ENCODE measurements at regions not wholly inside any gene's neighbourhood (a gene's known extent, or its start where the extent isn't known, plus 50 kb on each side); places are given as distances from the start of the nearest gene placed in this dataset.
"Not testable (repeated sequence)": the region's sequence is repeated elsewhere in the genome, so short reads cannot be mapped to it uniquely, and the experiment has no call there.

DNA sequence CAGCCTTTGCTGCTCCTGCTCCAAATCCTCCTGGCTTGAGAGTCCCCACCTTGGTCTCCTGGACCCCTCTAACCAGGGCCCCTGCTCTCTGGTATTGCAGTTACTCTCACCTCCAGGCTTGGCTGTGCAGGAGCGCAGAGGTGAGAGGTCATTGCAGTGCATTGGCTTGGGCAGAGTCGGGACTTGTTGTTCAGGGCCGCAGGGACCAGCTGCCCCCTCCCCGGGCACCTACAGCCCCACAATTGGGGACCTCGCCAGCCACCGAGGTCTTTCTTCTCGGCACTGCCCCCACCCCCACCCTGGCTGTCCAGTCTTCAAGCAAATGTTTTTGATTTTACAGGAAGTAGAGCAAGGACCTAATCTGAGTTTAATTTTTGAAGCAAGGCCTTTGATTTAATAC, 65.5 kb upstream of the FGF3 start:
- no peak for DNase-seq

DNA sequence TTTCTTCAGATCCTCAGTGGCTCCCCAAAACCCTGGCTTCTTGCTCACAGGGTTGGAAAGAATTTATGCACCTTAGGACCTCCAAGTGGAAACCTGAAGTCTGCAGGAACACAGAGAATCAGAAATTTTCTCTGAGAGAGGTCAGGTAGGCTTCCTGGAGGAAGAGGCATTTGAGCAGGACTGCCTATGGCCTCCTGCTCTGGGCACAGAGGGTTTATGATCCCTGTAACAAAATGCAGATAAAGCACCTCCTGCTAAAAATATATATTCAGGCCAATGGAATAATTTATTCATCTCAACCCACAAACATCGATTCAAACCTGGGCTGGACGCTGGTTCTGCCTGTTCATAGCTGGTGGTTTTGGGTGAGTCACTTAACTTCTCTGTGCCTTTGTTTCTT, 68.1 kb upstream of the FGF3 start:
- DNase-seq = no peak

DNA sequence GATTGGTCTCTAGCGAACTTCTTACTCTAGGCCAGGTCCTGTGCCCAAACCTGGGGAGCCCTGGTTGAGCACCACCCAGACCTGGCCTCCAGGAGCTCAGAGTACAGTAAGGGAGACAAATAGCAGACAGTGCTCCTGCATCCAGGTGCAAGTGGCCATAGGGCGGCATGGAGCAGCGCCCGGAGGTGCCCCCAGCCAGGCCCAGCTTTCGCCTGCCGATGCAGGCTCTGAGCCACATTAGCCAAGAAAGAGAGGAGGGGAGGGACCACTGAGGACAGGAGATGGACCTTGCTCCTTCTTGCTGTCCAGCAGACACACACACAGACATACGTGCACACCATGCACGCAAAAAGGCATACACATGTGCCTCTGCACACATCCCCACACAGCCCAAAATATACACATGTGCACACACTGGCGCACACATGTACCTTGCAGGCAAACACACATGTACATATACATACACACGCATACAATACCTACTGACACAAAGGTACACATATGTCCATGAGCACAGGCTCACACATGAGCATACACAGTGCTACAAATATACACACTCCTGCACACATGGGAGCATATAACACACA, 68.7 kb upstream of the FGF3 start:
- no peak for DNase-seq

DNA sequence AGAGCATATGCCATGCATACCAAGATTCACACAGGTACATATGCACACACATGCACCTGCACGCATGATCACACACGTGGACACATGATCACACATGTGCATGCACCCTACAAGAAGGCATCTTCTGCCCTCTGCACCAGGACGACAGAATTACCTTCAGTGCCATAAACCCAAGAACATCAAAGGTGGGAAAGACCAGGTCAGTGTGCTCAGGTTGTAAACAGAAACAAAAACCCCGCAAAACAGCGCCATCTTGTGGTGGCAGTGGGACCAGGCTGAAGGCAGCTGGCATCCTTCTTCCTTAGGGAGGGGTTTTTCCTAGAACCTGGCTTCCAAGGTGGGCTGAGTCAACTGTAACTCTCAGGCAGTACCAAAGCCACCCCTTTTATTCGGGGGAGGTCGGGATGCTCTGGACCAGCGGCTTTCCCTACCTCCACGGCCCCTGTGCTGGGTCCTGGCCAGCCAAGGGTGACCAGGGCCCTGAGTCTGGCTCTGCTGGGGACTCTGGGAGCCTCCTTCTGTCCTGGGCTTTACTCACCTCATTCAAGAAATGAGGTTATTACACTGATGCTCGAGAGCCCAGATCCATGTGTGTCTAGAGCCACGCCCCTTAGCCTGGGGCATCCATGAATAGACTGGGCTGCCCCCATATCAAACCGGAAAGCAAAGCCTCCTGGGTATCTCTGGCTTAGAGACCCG, 69.4 kb upstream of the FGF3 start:
- peak; percentile 55 for DNase-seq

DNA sequence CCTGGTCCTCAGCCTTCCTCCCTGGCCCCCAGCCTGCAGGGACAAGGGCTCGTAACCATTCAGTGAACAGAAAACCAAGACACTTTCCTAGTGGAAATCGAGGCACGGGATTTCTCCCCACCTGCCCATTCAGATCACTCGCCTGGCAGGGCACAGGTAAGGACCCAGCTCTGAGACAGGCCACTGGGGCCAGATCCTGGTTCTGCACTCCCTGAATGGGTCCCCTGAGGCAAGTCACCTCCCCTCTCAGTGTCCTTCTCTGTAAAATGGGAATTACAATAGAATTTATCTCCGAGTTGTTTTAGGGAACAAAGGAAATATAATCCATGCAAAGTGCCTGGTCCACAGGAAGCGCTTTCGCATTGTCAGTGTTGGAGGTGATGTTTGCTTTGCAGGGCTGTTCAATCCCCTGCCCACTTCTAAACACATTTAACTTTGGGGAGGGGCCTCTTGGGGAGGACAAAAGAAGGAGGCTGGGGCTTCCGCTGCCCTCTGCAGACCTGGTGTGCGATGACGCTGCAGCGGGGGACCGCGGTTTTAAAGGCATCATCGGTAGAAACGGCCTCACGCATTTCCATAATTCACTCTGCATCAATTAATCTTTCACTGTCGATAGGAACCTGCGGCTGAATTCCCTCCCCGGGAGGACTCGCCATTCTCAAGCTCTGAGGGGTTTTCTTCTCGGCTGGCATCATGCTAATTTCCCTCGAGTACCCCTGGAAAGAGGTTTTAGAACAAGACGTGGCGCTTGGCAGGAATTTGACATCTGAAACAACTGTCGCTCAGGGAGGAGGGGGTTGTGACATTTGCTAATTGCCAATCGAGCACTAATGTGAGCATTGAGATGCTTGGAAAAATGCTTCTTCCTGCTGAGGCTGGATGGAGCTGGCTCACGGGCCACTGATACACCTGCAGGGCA, 70.4 kb upstream of the FGF3 start:
- no peak for DNase-seq

DNA sequence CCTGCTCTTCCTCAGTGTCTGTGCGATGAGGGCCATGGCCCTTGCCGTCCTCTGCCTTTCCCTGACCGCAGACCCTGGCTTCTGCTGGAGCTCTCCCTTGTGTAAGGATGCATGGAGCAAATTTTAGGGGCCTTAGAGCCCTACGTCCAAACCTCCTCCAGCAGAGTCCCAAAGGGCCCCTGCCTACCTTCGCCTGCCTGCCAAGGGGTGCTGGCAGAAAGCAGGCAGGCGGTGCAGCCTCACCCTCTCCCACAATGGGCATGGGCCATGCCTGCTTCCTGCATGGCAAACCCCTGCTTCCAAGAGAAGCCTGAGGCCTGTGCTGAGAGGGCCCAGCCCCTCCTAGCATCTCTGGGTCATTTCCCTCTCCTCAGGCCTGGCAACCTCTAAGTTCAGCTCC, 71.3 kb upstream of the FGF3 start:
- no peak for DNase-seq

DNA sequence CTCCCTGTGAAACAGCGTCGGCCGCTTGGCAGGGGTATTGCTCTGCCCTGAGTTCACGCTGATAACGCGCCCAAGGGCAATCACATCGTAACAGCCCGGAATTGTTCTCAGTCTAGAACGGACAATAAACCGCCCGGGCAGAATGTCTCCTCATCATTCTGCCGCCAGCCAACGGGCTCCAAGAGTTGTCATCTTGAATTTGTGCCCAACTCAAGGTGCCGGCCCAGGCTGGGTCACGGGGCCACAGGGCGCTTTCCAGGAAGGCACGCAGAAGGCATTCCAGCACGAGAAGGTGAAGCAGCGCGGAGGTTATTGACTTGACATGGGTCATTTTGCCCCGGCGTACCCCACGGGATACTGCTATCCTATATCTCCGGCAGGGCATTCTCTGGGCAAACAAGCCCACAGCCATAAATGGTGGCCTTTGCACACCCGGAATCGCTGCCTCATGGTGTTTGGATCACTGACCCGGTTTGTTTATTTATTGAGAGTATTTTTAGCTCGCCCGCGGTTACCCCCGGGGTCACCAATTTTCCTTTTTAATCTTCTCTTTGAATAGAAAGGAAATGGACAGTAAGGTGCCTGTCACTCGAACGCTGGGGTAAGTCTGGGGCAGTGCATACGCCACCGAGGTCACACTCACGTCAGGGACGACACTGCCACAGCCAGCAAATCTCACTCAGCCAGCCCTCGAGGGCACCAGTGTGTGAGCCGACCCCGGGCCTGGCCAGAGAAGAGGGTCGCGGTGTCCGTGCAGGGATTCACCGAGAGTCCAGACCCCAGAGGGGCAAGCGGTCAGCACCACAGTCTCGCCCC, 72.4 kb upstream of the FGF3 start:
- no peak for DNase-seq

DNA sequence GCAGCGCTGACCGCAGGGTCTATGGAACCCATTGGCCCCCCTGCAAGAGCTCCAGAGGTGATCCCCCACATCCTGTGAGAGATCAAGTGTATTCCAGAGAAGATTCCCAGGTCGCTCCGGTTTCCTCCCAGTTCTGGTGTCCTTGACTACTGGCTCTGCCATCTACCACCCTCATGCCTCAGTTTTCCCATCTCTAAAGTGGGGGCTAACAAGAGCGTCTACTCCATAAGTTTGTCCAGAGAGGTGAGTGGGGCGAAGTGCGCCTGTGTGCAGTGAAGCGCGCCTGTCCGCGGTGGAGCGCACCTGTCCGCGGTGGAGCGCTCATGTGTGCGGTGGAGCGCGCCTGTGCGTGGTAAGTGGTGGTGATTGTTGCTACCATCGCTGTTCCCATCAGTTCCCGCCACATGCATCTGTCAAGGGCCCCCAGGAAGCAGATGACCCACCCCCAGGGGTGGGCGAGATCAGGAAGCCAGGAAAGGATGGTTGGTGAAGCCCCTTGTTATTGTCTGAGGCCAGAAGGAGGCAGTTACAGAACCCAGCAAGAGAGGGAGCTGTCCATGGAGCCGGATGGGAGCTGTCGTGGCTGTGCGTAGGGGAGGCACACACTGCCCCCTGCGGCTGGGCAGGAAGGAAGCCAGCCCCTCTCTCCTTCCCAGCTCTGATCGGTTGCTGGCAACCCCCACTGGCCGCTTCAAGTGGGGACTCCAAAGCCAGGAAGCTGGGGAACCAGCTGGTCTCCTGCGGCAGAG, 73.2 kb upstream of the FGF3 start:
- no peak for DNase-seq

DNA sequence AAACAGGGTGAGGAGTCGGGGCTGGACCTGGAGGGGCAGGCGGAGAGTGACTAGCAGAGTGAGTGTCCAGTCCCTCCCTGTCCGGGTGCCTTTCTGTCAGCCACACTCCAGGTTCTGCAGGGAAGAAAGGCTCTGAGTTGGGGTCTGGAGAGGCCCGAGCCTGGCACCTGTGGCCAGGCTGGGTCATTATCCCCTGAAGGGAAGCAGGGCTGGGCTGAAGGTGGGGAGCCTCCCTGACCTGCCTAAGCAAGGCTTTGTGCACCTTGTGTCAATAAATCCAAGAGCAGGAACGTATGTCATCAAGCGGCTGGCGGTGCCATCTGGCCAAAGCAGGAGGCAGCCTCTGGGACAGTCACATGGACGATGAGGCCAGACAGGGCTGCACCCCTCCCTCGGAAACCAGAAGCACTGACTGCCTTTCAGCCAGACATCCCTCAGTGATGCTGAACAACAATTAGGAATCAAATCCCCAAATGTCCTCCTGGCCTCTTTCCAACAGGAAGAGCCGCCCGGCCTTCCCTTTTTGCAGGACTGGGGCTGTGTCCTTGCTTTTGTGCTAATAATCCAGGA, 73.9 kb upstream of the FGF3 start:
- DNase-seq = no peak

DNA sequence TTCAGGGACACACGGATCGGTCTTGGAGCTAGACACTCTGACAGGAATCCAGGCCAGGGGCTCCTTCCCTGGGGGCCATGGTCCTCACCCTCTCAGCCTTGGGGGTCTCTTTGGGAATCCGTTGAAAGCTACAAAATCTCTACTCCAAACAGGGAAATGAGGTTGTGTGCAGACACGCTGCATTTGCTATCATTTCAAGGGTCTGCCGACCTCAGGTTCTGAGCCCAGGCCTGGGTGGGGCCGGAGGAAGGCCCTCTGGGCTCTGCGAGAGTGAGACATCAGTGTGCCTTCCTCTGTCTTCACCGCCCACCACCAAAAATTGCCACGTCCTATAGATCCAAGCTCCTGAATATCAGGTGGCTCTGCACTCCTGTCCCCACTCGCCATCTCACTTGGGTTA, 74.4 kb upstream of the FGF3 start:
- DNase-seq = no peak

DNA sequence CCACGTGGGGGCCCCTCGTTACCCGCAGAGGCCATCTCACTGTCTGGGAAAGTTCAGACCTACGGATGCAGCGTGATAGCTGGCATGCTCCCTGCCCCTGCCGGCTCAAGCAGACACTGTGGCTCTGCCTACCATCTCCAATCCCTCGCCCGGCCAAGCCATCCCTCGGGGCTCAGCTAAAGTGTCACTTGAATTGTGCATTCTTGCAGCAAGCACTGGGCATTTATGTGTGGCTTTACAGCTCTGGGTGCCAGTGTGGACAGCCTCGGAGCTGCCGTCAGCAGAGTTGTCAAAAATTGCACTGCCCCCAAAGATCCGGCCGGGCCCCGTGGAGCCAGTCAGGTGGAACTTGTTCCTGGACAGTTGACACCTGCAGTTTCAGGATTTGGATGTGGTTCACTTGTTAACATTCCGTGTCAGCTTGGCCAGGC, 75.0 kb upstream of the FGF3 start:
- no peak for DNase-seq

DNA sequence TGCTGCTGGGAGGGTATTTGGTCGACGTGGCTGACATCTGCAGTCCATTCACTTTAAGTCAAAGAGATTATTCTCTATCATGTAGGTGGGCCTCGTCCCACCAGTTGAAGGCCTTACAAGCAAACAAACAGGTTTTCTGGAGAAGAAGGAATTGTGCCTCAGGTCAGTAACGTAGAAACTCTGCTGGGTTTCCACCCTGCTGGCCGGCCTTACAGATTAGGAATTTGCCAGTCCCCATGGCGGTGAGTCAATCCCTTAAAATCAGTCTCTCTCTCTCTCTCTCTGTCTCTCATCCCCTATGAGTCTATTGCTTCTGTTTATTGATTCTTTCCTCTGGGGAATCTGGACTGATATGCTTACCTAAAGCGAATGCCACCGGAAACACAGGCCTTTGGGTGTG, 75.4 kb upstream of the FGF3 start:
- no peak for DNase-seq

DNA sequence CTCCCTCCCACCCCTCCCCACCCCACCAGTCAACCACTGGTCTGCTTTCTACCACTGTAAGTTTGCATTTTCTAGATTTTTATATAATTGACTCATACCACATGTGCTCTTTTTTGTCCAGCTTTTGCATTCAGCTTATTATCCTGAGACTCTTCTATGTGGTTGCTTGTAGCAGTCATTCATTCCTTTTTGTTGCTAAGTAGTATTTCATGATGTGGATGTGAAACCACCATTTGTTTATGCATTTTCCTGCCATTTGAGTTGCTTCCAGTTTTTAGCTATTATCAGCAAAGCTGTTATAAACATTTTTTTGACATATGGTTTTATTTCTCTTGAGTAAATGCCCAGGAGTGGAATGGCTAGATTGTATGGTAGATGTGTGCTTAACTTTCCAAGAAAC, 77.0 kb upstream of the FGF3 start:
- no peak for DNase-seq

DNA sequence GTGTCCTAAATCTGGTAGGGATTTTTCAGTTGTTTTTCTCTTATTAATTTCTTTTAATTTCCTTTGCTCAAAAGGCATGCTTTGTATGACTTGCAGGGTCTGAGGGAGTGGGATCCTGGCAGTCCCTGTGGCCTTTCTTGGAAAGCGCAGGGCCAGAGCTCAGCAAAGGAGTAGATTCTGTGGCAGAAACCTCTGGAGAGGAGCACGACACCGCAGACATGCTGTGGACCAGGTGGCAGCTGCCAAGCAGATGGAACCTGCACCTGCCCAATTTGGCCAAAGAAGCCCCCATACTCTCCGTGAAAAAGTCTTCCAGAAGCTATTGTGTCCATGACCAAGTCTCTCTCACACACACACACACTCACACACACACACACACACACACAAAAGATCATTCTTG, 78.9 kb upstream of the FGF3 start:
- DNase-seq = no peak

DNA sequence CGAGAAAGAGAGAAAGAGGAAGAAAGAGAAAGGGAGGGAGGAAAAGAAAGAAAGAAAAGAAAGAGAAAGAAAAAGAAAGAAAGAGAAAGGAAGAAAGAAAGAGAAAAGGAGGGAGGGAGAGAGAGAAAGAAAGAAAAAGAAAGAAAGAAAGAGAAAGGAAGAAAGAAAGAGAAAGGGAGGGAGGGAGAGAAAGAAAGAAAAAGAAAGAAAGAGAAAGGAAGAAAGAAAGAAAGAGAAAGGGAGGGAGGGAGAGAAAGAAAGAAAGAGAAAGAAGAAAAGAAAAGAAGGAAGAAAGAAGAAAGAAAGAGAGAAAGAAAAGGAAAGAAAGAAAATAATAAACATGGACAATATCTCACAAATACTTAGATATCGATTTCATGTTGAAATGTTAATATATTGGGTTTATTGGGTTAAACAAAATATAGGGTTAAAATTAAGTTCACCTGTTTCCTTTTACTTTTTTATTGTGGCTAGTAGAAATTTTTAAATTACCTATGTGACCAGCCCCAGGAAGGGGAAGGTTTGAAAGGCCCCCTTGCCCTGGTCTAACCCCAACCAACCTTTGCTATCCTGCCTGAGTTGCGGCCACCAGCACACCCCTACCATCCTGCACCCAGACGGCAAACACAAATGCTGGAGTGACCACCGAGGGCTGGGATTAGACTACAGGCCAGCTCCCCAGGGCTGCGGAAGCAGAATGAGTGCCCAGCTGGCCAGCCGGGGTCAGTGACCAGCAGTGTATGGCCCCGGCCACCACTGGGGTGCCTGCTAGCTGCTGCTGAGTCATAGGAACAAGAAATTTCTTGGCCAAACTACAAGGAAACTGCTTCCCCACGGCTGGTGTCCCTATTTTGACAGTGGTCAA, 81.0 kb upstream of the FGF3 start:
- no peak for DNase-seq

DNA sequence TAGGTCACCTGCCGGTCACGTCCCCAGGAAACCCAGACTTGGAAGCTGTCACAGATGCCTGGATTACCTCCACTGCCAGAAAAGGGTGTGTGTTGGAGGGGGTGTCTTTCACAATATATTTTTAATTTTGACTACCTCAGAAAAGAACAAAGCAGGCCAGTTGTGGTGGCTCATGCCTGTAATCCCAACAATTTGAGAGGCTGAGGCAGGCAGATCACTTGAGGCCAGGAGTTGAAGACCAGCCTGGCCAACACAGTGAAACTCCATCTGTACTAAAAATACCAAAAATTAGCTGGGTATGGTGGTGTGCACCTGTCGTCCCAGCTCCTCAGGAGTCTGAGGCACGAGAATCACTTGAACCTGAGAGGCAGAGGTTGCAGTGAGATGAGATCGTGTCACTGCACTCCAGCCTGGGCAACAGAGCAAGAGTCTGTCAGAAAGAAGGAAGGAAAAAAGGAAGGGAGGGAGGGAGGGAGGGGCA, 81.6 kb upstream of the FGF3 start:
- DNase-seq = not testable (repeated sequence)

DNA sequence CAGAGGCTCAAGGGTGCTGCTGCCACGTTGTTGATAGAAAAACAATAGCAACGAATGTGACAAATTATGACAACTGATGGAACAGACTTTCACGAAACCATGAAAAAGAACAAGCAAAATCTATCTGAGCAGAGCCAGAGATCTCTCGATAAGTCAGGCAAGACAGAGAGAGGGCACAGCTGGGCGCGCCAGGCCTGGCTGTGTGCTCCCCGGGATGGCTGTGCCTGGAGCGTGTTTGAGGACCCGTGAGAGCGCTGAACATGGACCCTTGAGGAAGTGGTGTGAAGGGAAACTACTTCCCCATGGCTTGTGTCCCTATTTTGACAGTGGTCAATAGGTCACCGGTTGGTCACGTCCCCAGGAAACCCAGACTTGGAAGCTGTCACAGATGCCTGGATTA, 83.1 kb upstream of the FGF3 start:
- no peak for DNase-seq

DNA sequence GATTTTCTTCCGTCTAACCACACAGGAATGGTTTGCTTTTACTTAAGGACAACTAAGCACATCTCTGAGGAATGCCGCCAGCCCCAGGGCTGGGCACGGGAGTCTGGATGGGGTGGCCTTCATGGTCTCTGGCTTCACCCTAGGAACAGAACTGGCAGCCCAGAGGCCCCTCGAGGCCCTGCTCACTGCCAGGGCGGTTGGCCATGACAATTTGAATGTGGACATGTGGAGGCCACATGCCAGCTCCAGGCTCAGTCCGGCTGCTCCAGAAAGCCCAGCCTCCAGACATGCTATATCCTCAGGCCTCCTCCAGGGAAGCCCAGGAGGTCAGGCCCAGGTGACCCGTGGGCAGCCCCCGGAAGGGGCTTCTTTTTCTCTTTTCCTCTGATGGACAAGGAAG, 84.0 kb upstream of the FGF3 start:
- DNase-seq = no peak

DNA sequence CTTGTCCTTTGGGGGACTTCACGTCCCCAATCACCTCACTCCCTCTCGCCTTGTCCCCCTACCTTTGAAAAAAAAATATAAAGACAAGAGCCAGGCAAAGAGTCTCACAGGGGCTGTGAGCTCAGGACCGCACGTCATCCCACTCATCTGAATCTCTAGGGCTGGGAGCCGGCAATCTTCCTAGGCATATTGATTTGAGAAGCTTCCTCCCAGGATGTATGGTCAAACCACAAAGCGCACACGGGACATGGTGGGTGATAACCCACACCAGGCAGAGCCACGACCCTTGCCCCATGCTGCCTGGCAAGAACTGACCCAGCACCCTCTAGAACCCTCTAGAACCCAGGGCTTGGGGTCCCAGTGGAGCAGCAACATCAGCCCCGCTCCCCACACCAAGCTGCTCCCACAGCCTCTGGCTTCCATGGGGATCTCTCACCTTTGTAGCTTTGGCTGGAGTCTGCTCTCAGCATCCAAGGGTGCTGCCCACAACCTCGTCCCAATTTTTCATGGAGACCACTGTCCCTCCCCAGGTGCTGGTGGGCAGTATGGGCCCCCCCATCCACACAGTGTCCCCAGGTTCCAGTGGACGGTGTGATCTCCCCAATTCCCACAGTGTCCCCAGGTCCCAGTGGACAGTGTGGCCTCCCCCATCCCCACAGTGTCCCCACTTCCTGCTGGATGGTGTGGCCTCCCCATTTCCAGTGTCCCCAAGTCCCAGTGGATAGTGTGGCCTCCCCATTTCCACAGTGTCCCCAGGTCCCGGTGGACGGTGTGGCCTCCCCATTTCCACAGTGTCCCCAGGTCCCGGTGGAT, 85.2 kb upstream of the FGF3 start:
- no peak for DNase-seq

Data from muscle of arm (tissue), 1 donor.